ENCODE measurements at regions not wholly inside any gene's neighbourhood (a gene's known extent, or its start where the extent isn't known, plus 50 kb on each side); places are given as distances from the start of the nearest gene placed in this dataset.

- 97% methylated on average over 2 of the region's 2 CpGs for WGBS
- Histone ChIP-seq H3K9me3 (ENCODE audit: control insufficient read depth in 2 of 2, insufficient read depth in 1 of 2, low read length in 1 of 2) (no peaks in the 10 kb centered on the region), H3K27ac (ENCODE audit: low read depth in 1 of 2, low read length in 1 of 2) (no peak overlapping the region), H3K4me3 (ENCODE audit: low read length in 2 of 2) (no peak overlapping the region), H3K27me3 (ENCODE audit: control insufficient read depth in 2 of 2, insufficient read depth in 1 of 2, low read length in 1 of 2) (no peaks in the 10 kb centered on the region), H3K36me3 (ENCODE audit: control insufficient read depth in 2 of 2, insufficient read depth in 2 of 2, low read length in 1 of 2) (no peaks in the 10 kb centered on the region), H3K4me1 (ENCODE audit: control insufficient read depth in 2 of 2, insufficient read depth in 2 of 2, low read length in 2 of 2) (no peaks in the 10 kb centered on the region)
- no peak for DNase-seq (ENCODE audit: low read depth in 6 of 9, low spot score in 9 of 9)
These were observed 236.7 kb upstream of the PCSK5 start for GRCh38 chr9:75653750-75654149.

- 84% methylated on average over 5 of the region's 5 CpGs for WGBS
- Histone ChIP-seq H3K36me3 (ENCODE audit: control insufficient read depth in 2 of 2, insufficient read depth in 2 of 2, low read length in 1 of 2) (no peaks in the 10 kb centered on the region), H3K27me3 (ENCODE audit: control insufficient read depth in 2 of 2, insufficient read depth in 1 of 2, low read length in 1 of 2) (no peaks in the 10 kb centered on the region), H3K4me3 (ENCODE audit: low read length in 2 of 2) (no peak overlapping the region), H3K4me1 (ENCODE audit: control insufficient read depth in 2 of 2, insufficient read depth in 2 of 2, low read length in 2 of 2) (no peaks in the 10 kb centered on the region), H3K27ac (ENCODE audit: low read depth in 1 of 2, low read length in 1 of 2) (no peak overlapping the region), H3K9me3 (ENCODE audit: control insufficient read depth in 2 of 2, insufficient read depth in 1 of 2, low read length in 1 of 2) (no peaks in the 10 kb centered on the region)
- no peak for DNase-seq (ENCODE audit: low read depth in 6 of 9, low spot score in 9 of 9)
These were observed 233.5 kb upstream of the PCSK5 start for GRCh38 chr9:75657015-75657414.

- no peaks in the 10 kb centered on the region for H3K27me3 ChIP-seq (ENCODE audit: control insufficient read depth in 2 of 2, insufficient read depth in 1 of 2, low read length in 1 of 2)
- no peaks in the 10 kb centered on the region for H3K36me3 ChIP-seq (ENCODE audit: control insufficient read depth in 2 of 2, insufficient read depth in 2 of 2, low read length in 1 of 2)
- H3K9me3 ChIP-seq (ENCODE audit: control insufficient read depth in 2 of 2, insufficient read depth in 1 of 2, low read length in 1 of 2), result no peaks in the 10 kb centered on the region
- WGBS, result 92% methylated on average over 9 of the region's 9 CpGs
- no peaks in the 10 kb centered on the region for H3K4me1 ChIP-seq (ENCODE audit: control insufficient read depth in 2 of 2, insufficient read depth in 2 of 2, low read length in 2 of 2)
- no peak for DNase-seq (ENCODE audit: low read depth in 6 of 9, low spot score in 9 of 9)
- H3K4me3 ChIP-seq (ENCODE audit: low read length in 2 of 2), result no peak overlapping the region
- H3K27ac ChIP-seq (ENCODE audit: low read depth in 1 of 2, low read length in 1 of 2), result no peak overlapping the region
These were observed 232.1 kb upstream of the PCSK5 start for GRCh38 chr9:75658301-75658905.

- no peaks in the 10 kb centered on the region for H3K36me3 ChIP-seq (ENCODE audit: control insufficient read depth in 2 of 2, insufficient read depth in 2 of 2, low read length in 1 of 2)
- no peaks in the 10 kb centered on the region for H3K9me3 ChIP-seq (ENCODE audit: control insufficient read depth in 2 of 2, insufficient read depth in 1 of 2, low read length in 1 of 2)
- no peaks in the 10 kb centered on the region for H3K27me3 ChIP-seq (ENCODE audit: control insufficient read depth in 2 of 2, insufficient read depth in 1 of 2, low read length in 1 of 2)
- WGBS, result 83% methylated on average over 4 of the region's 4 CpGs
- H3K4me1 ChIP-seq (ENCODE audit: control insufficient read depth in 2 of 2, insufficient read depth in 2 of 2, low read length in 2 of 2), result no peaks in the 10 kb centered on the region
- DNase-seq (ENCODE audit: low read depth in 6 of 9, low spot score in 9 of 9), result no peak
- no peak overlapping the region for H3K4me3 ChIP-seq (ENCODE audit: low read length in 2 of 2)
- no peak overlapping the region for H3K27ac ChIP-seq (ENCODE audit: low read depth in 1 of 2, low read length in 1 of 2)
These were observed 225.9 kb upstream of the PCSK5 start for GRCh38 chr9:75664597-75664996.

GRCh38 chr9:75666856-75667554 lies 223.5 kb upstream of the PCSK5 start:
- H3K27me3 ChIP-seq (ENCODE audit: control insufficient read depth in 2 of 2, insufficient read depth in 1 of 2, low read length in 1 of 2), result no peaks in the 10 kb centered on the region
- WGBS, result 94% methylated on average over 10 of the region's 10 CpGs
- H3K4me3 ChIP-seq (ENCODE audit: low read length in 2 of 2), result no peak overlapping the region
- no peaks in the 10 kb centered on the region for H3K4me1 ChIP-seq (ENCODE audit: control insufficient read depth in 2 of 2, insufficient read depth in 2 of 2, low read length in 2 of 2)
- no peak for DNase-seq (ENCODE audit: low read depth in 6 of 9, low spot score in 9 of 9)
- no peaks in the 10 kb centered on the region for H3K36me3 ChIP-seq (ENCODE audit: control insufficient read depth in 2 of 2, insufficient read depth in 2 of 2, low read length in 1 of 2)
- H3K27ac ChIP-seq (ENCODE audit: low read depth in 1 of 2, low read length in 1 of 2), result no peak overlapping the region
- no peaks in the 10 kb centered on the region for H3K9me3 ChIP-seq (ENCODE audit: control insufficient read depth in 2 of 2, insufficient read depth in 1 of 2, low read length in 1 of 2)

- H3K27me3 ChIP-seq (ENCODE audit: control insufficient read depth in 2 of 2, insufficient read depth in 1 of 2, low read length in 1 of 2), result no peaks in the 10 kb centered on the region
- DNase-seq (ENCODE audit: low read depth in 6 of 9, low spot score in 9 of 9), result no peak
- H3K27ac ChIP-seq (ENCODE audit: low read depth in 1 of 2, low read length in 1 of 2), result no peak overlapping the region
- H3K9me3 ChIP-seq (ENCODE audit: control insufficient read depth in 2 of 2, insufficient read depth in 1 of 2, low read length in 1 of 2), result no peaks in the 10 kb centered on the region
- H3K4me1 ChIP-seq (ENCODE audit: control insufficient read depth in 2 of 2, insufficient read depth in 2 of 2, low read length in 2 of 2), result no peaks in the 10 kb centered on the region
- no peak overlapping the region for H3K4me3 ChIP-seq (ENCODE audit: low read length in 2 of 2)
- H3K36me3 ChIP-seq (ENCODE audit: control insufficient read depth in 2 of 2, insufficient read depth in 2 of 2, low read length in 1 of 2), result no peaks in the 10 kb centered on the region
- WGBS, result 93% methylated on average over 2 of the region's 2 CpGs
These were observed 220.8 kb upstream of the PCSK5 start for GRCh38 chr9:75669721-75670120.

- Histone ChIP-seq H3K4me3 (ENCODE audit: low read length in 2 of 2) (no peak overlapping the region), H3K27me3 (ENCODE audit: control insufficient read depth in 2 of 2, insufficient read depth in 1 of 2, low read length in 1 of 2) (no peaks in the 10 kb centered on the region), H3K36me3 (ENCODE audit: control insufficient read depth in 2 of 2, insufficient read depth in 2 of 2, low read length in 1 of 2) (no peaks in the 10 kb centered on the region), H3K9me3 (ENCODE audit: control insufficient read depth in 2 of 2, insufficient read depth in 1 of 2, low read length in 1 of 2) (no peaks in the 10 kb centered on the region), H3K4me1 (ENCODE audit: control insufficient read depth in 2 of 2, insufficient read depth in 2 of 2, low read length in 2 of 2) (no peaks in the 10 kb centered on the region), H3K27ac (ENCODE audit: low read depth in 1 of 2, low read length in 1 of 2) (no peak overlapping the region)
- DNase-seq (ENCODE audit: low read depth in 6 of 9, low spot score in 9 of 9), result no peak
- 15% methylated on average over 1 of the region's 1 CpG for WGBS
These were observed 219.1 kb upstream of the PCSK5 start for GRCh38 chr9:75671354-75671753.

GRCh38 chr9:75672478-75672877 lies 218.0 kb upstream of the PCSK5 start:
- H3K27me3 ChIP-seq (ENCODE audit: control insufficient read depth in 2 of 2, insufficient read depth in 1 of 2, low read length in 1 of 2), result no peaks in the 10 kb centered on the region
- WGBS, result 8% methylated on average over 1 of the region's 1 CpG
- H3K36me3 ChIP-seq (ENCODE audit: control insufficient read depth in 2 of 2, insufficient read depth in 2 of 2, low read length in 1 of 2), result no peaks in the 10 kb centered on the region
- H3K4me3 ChIP-seq (ENCODE audit: low read length in 2 of 2), result no peak overlapping the region
- H3K4me1 ChIP-seq (ENCODE audit: control insufficient read depth in 2 of 2, insufficient read depth in 2 of 2, low read length in 2 of 2), result no peaks in the 10 kb centered on the region
- H3K27ac ChIP-seq (ENCODE audit: low read depth in 1 of 2, low read length in 1 of 2), result no peak overlapping the region
- no peaks in the 10 kb centered on the region for H3K9me3 ChIP-seq (ENCODE audit: control insufficient read depth in 2 of 2, insufficient read depth in 1 of 2, low read length in 1 of 2)
- DNase-seq (ENCODE audit: low read depth in 6 of 9, low spot score in 9 of 9), result no peak

- H3K4me1 ChIP-seq (ENCODE audit: control insufficient read depth in 2 of 2, insufficient read depth in 2 of 2, low read length in 2 of 2), result no peaks in the 10 kb centered on the region
- no peaks in the 10 kb centered on the region for H3K9me3 ChIP-seq (ENCODE audit: control insufficient read depth in 2 of 2, insufficient read depth in 1 of 2, low read length in 1 of 2)
- no peak for DNase-seq (ENCODE audit: low read depth in 6 of 9, low spot score in 9 of 9)
- WGBS, result 89% methylated on average over 1 of the region's 1 CpG
- H3K27me3 ChIP-seq (ENCODE audit: control insufficient read depth in 2 of 2, insufficient read depth in 1 of 2, low read length in 1 of 2), result no peaks in the 10 kb centered on the region
- no peaks in the 10 kb centered on the region for H3K36me3 ChIP-seq (ENCODE audit: control insufficient read depth in 2 of 2, insufficient read depth in 2 of 2, low read length in 1 of 2)
- no peak overlapping the region for H3K4me3 ChIP-seq (ENCODE audit: low read length in 2 of 2)
- no peak overlapping the region for H3K27ac ChIP-seq (ENCODE audit: low read depth in 1 of 2, low read length in 1 of 2)
These were observed 206.9 kb upstream of the PCSK5 start for GRCh38 chr9:75683591-75683990.
